Globus pallidus (tissue), 1 donor: ENCODE measurements at regions not wholly inside any gene's neighbourhood (a gene's known extent, or its start where the extent isn't known, plus 50 kb on each side); places are given as distances from the start of the nearest gene placed in this dataset.
A peak's percentile ranks its signal among the peaks of the same experiment; 100 is the strongest.

Source experiments
- DNase-seq: peaks from one replicate; pipeline ENCODE4 v3.0.0-alpha.2; 2015; ENCODE audit warnings: low spot score

- DNase-seq, result no peak
These were observed 51.4 kb downstream of the MARCHF4 start for GRCh38 chr2:216320852-216321251.

GRCh38 chr2:216319771-216320170 is 52.5 kb downstream of the MARCHF4 start:
- no peak for DNase-seq

GRCh38 chr2:216318521-216318874 is 53.8 kb downstream of the MARCHF4 start:
- DNase-seq, result no peak

DNA sequence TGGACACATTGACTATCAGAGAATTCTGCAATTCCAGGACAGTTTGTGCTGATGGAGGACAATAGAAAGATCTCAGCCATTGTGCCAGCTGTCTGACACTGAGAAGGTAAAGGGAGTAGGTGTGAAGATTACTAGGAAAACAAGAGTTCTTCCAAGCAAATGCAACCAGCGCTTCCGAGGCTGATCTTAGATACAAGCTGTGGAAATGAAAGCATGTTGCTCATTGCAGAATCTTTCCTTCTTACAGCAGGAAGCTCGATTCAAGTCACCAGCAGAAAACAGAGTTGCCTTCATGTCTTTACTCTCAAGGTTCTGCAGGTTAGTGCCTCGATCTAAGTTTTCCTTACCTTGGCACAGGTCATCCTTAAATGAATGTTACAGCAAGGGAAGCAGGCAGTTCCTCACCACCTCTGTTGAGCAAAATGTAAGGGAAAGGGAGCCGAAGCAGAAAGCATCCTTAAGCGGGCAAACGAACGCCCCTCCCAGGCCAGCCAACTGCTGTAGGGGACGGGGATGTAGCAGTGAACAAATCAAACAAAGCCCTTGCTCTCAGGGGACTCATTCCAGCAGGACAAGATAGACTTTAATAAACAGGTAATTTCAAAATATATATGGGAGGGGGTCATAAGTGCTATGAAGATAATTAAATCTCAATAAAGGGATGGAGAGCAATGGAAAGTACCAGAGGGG is 54.3 kb downstream of the MARCHF4 start:
- DNase-seq, result no peak

GRCh38 chr2:216316743-216317142 is 55.5 kb downstream of the MARCHF4 start:
- DNase-seq, result no peak

- no peak for DNase-seq
These were observed 56.3 kb downstream of the MARCHF4 start for GRCh38 chr2:216315802-216316603.

DNA sequence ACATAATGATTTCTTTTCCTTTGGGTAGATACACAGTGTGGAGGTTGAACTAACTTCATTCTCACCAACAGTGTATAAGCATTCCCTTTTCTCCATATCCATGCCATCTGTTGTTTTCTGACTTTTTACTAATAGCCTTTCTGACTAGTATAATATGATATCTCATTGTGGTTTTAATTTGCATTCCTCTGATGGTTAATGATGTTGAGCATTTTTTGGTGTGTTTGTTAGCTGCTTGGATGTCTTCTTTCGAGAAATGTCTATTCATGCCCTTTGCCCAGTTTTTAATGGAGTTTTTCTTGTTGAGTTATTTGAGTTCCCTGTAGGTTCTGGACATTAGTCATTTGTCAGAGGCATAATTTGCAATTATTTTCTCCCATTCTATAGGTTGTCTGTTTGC is 59.8 kb downstream of the MARCHF4 start:
- DNase-seq, result no peak

- no peak for DNase-seq
These were observed 63.7 kb downstream of the MARCHF4 start for GRCh38 chr2:216308576-216308975.

- DNase-seq, result no peak
These were observed 64.8 kb downstream of the MARCHF4 start for GRCh38 chr2:216307496-216307895.

DNA sequence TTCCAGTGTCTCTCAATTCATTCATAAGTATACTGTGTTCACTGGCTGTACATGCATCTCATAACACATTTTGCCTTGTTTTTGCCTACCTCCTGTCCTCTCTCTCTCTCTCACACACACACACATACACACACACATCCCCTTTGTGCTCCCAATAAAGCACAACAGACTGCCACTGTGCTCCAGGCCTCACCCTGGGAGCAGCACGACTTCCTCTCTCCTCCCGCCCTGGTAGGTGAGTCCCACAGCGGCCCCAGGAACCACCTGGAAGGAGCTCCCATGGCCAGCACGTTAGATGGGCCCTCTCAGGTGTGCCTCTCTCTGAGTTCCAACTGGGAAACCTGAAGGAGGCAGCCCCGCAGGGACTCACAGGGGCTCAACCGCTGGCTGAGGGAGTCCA is 65.4 kb downstream of the MARCHF4 start:
- no peak for DNase-seq

GRCh38 chr2:216305574-216305973 is 66.7 kb downstream of the MARCHF4 start:
- DNase-seq, result no peak

- no peak for DNase-seq
These were observed 69.2 kb downstream of the MARCHF4 start for GRCh38 chr2:216302981-216303676.

DNA sequence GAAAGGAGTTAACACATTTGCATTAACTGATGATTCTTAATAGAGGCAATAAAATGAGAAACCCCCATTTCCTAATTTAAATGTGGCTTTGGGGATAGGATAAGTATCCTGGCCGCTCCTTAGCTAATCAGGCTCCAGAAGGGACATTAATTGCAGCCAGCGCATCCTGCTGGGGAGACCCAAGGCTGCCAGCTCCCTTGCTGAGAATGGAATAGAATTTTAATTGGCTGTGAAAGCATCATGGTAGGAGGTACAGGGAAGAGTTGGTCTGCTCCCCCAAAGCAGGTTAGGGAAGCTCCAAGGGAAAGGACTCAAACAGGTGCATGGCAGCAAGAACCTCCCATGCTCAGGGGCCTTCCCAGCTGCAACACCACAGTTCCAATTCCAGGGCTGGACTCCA is 71.4 kb downstream of the MARCHF4 start:
- DNase-seq, result no peak

- no peak for DNase-seq
These were observed 72.7 kb downstream of the MARCHF4 start for GRCh38 chr2:216299588-216299987.

- no peak for DNase-seq
These were observed 73.4 kb downstream of the MARCHF4 start for GRCh38 chr2:216298719-216299495.

GRCh38 chr2:216296856-216297255 is 75.4 kb downstream of the MARCHF4 start:
- DNase-seq, result no peak

- DNase-seq, result no peak
These were observed 78.0 kb downstream of the MARCHF4 start for GRCh38 chr2:216294305-216294704.

- DNase-seq, result no peak
These were observed 78.4 kb downstream of the MARCHF4 start for GRCh38 chr2:216293883-216294282.

DNA sequence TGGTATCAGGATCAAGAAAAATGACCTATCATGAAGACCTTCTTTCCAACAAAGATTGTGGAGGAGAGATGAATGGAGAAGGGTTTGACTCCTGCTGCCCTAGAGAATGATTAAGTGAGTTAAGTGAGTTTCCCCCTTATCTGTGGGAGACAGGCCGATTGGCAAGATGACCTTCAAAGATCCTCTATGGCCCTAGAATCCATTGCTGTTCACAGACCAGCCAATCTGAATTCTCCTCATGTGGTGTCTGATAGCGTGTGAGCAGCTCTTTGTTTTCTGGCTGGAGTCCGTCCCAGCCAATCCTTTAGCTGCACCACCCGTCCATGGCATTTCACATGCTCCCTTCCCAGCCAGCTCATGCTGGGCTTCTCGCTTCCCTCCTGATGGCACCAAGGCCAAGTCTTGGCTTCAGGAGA is 79.4 kb downstream of the MARCHF4 start:
- peak; percentile 69 for DNase-seq

DNA sequence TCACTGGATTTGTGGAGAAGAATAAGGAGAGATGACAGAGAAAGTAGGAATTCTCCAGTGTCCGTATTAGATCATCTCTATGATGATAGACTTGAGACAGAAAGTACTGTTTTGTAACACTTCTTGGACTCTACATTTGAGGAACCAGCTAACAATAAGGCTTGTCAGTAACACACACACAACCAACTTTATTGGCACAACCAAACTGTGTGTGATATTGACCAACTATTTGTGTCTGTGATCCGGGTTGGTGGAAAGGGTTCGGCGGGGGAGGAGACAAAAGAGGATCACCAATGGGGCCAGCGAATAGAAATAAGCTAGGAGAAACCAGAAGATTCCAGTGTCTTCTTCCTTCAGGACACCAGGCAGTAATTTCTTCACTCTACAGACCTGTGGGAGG is 79.8 kb downstream of the MARCHF4 start:
- DNase-seq, result no peak

DNA sequence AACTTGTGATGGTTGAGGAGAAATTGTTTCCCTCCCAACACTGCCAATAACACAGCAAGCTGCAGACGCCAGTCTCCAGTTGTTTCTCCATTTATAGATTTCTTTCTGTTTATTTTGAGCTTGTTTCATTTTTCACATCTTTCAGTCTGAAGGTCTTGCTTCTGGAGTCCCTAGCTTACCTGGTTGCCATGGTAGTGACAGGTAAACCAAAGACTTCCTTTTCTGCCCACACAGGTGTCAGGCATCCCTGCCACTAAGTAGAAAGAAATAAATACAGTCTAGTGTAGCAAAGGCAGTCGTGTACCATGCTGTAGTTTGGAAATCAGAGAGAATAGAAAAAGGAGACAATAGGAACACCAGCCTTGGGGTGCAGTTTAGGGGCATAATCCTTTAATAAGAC is 82.8 kb downstream of the MARCHF4 start:
- no peak for DNase-seq

DNA sequence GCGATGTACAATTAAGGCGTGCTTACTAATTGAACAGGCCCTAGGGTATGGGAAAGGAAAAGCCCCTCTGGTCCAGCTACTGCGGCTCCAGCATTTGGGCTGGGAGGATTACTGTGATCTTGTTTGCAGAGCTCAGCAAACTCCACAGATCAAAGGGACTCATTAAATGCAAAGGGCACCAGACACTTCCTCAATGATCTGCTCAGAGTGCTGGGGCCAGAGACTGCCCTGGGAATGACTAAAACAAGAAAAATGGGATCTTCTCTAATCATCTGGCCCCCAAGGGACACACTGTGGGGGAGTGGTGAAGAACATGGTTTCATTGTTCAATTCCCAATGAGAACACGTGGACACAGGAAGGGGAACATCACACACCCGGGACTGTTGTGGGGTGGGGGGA is 85.0 kb downstream of the MARCHF4 start:
- DNase-seq, result no peak
